HG03108 (cell line): ENCODE measurements at regions not wholly inside any gene's neighbourhood (a gene's known extent, or its start where the extent isn't known, plus 50 kb on each side); places are given as distances from the start of the nearest gene placed in this dataset.

Source experiments
- ATAC-seq: cut with Tn5 transposase; IDR thresholded peaks from one replicate; pipeline ENCODE4 v1.9.1; 2021; ENCODE audit warnings: moderate library complexity; ENCODE audit not compliant: unreplicated experiment

- no peak for ATAC-seq
These were observed 55.1 kb downstream of the KIF4B start for GRCh38 chr5:155068616-155069100.

GRCh38 chr5:155069961-155070360 lies 56.4 kb downstream of the KIF4B start:
- no peak for ATAC-seq

GRCh38 chr5:155070781-155071180 lies 57.2 kb downstream of the KIF4B start:
- no peak for ATAC-seq

- no peak for ATAC-seq
These were observed 62.8 kb downstream of the KIF4B start for GRCh38 chr5:155076379-155076778.

GRCh38 chr5:155079698-155080097 lies 66.1 kb downstream of the KIF4B start:
- ATAC-seq = no peak

GRCh38 chr5:155080721-155081120 lies 67.2 kb downstream of the KIF4B start:
- no peak for ATAC-seq

- ATAC-seq = no peak
These were observed 68.1 kb downstream of the KIF4B start for GRCh38 chr5:155081618-155082017.

- ATAC-seq = no peak
These were observed 68.8 kb downstream of the KIF4B start for GRCh38 chr5:155082401-155082800.

- no peak for ATAC-seq
These were observed 71.9 kb downstream of the KIF4B start for GRCh38 chr5:155085282-155085989.

GRCh38 chr5:155087036-155087435 lies 73.5 kb downstream of the KIF4B start:
- ATAC-seq = no peak

GRCh38 chr5:155088811-155089210 lies 75.3 kb downstream of the KIF4B start:
- no peak for ATAC-seq

GRCh38 chr5:155089643-155090042 lies 76.1 kb downstream of the KIF4B start:
- ATAC-seq = no peak

GRCh38 chr5:155091063-155091648 lies 77.6 kb downstream of the KIF4B start:
- ATAC-seq = no peak

- no peak for ATAC-seq
These were observed 78.5 kb downstream of the KIF4B start for GRCh38 chr5:155091768-155092717.

GRCh38 chr5:155094455-155094854 lies 80.9 kb downstream of the KIF4B start:
- ATAC-seq = no peak

- ATAC-seq = no peak
These were observed 84.4 kb downstream of the KIF4B start for GRCh38 chr5:155097995-155098394.

GRCh38 chr5:155098433-155098832 lies 84.9 kb downstream of the KIF4B start:
- ATAC-seq = no peak

GRCh38 chr5:155101697-155102096 lies 88.1 kb downstream of the KIF4B start:
- ATAC-seq = no peak

GRCh38 chr5:155103146-155103545 lies 89.6 kb downstream of the KIF4B start:
- ATAC-seq = no peak

GRCh38 chr5:155104441-155104840 lies 90.9 kb downstream of the KIF4B start:
- no peak for ATAC-seq

GRCh38 chr5:155106221-155106620 lies 92.7 kb downstream of the KIF4B start:
- no peak for ATAC-seq

GRCh38 chr5:155113888-155114287 lies 100.3 kb downstream of the KIF4B start:
- no peak for ATAC-seq
